PC-9 (cell line): ENCODE measurements at regions not wholly inside any gene's neighbourhood (a gene's known extent, or its start where the extent isn't known, plus 50 kb on each side); places are given as distances from the start of the nearest gene placed in this dataset.
A peak's percentile ranks its signal among the peaks of the same experiment; 100 is the strongest.

Experiments used
- BruUV-seq: library from RNA; stranded (reverse); fragments of 400-500 nt; replicated peaks from 2 replicates; lab custom pipeline; 2021; lab: Mats Ljungman, UMichigan
- CTCF ChIA-PET: fragments of 300-600 bp; sonication (Branson Sonifier 250); formaldehyde crosslinking; loops from one replicate; lab custom pipeline; 2022; ENCODE audit warnings: antibody characterized with exemption; lab: Charles Lee
- POLR2A ChIA-PET: fragments of 300-600 bp; sonication (Branson Sonifier 250); formaldehyde crosslinking; loops from one replicate; lab custom pipeline; 2022; ENCODE audit warnings: antibody characterized with exemption; ENCODE audit not compliant: unreplicated experiment; lab: Charles Lee
- DNase-seq, 2 experiments: peaks; one replicate each; pipeline versions ENCODE4 v3.0.0 to v3.0.0-alpha.2; 2015 to 2022; ENCODE audit warnings: mixed read lengths in 1 of 2
- H2AFZ ChIP-seq: fragments of 200-600 bp; sonication (generic); 2 replicates; pipeline ENCODE4 v1.8.1; 2017; ENCODE audit warnings: antibody characterized with exemption
- H3F3A ChIP-seq: fragments of 200-600 bp; sonication (generic); 2 replicates; pipeline ENCODE4 v1.8.1; 2017; ENCODE audit warnings: antibody characterized with exemption, mild to moderate bottlenecking, low read depth; ENCODE audit not compliant: insufficient read depth
- H3K27ac ChIP-seq: fragments of 200-600 bp; sonication (generic); 2 replicates; pipeline ENCODE4 v1.6.1; 2016; ENCODE audit warnings: mixed run types
- H3K27me3 ChIP-seq: fragments of 200-600 bp; sonication (generic); 2 replicates; pipeline ENCODE4 v1.6.1; 2016; ENCODE audit warnings: low read depth, mixed run types; ENCODE audit not compliant: insufficient read depth
- H3K36me3 ChIP-seq: fragments of 200-600 bp; sonication (generic); 2 replicates; pipeline ENCODE4 v1.6.1; 2016; ENCODE audit warnings: low read depth, mixed run types
- H3K4me1 ChIP-seq: fragments of 200-600 bp; sonication (generic); replicated peaks from 2 replicates; pipeline ENCODE4 v1.6.1; 2016; ENCODE audit warnings: mixed run types; ENCODE audit not compliant: insufficient read depth
- H3K4me2 ChIP-seq: fragments of 200-600 bp; sonication (generic); 2 replicates; pipeline ENCODE4 v1.6.1; 2017; ENCODE audit warnings: mixed run types
- H3K4me3 ChIP-seq: fragments of 200-600 bp; sonication (generic); 2 replicates; pipeline ENCODE4 v1.6.1; 2016; ENCODE audit warnings: mixed run types
- H3K79me2 ChIP-seq: fragments of 200-600 bp; sonication (generic); 2 replicates; pipeline ENCODE4 v1.6.1; 2017; ENCODE audit warnings: low read depth, mixed run types
- H3K9me2 ChIP-seq: fragments of 200-600 bp; sonication (generic); 2 replicates; pipeline ENCODE4 v1.8.1; 2017; ENCODE audit warnings: mild to moderate bottlenecking; ENCODE audit not compliant: insufficient read depth
- H3K9me3 ChIP-seq: fragments of 200-600 bp; sonication (generic); 2 replicates; pipeline ENCODE4 v1.8.1; 2016; ENCODE audit warnings: low read depth; ENCODE audit not compliant: insufficient read depth
- H4K20me1 ChIP-seq: fragments of 200-600 bp; sonication (generic); 2 replicates; pipeline ENCODE4 v1.8.1; 2017; ENCODE audit not compliant: insufficient read depth
- EZH2 ChIP-seq: fragments of 200-600 bp; sonication (generic); IDR thresholded peaks from 2 replicates; pipeline ENCODE4 v1.8.0; 2017; ENCODE audit warnings: antibody characterized with exemption, low read depth
- intact Hi-C: fragments of 100-400 bp; cut with micrococcal nuclease; formaldehyde crosslinking; loops from one replicate; pipeline ENCODE4 v1.10.0; 2022; ENCODE audit not compliant: unreplicated experiment
- TF ChIP-seq, protein P1 (sequence below): fragments of 200-600 bp; sonication (generic); conservative IDR thresholded peaks from 2 replicates; pipeline ENCODE4 v1.6.1; 2017; ENCODE audit warnings: mixed run types, antibody characterized with exemption, mild to moderate bottlenecking, moderate library complexity

GRCh38 chr5:44691802-44692201 lies 116.9 kb upstream of the MRPS30 start:
- intact Hi-C loops: loop anchor here (5.0 kb wide), 2 partner anchors 80 to 185 kb away; no protein-coding TSS in a partner anchor
- Histone ChIP-seq H3K4me1 (peaks cover 35% of the 10 kb centered on the region), H3K4me3 (peak overlapping the region; percentile 19), H2AFZ (peak overlapping the region; percentile 54), H4K20me1 (no peaks in the 10 kb centered on the region), H3K36me3 (no peaks in the 10 kb centered on the region), H3K9me2 (no peaks in the 10 kb centered on the region), H3K4me2 (peak overlapping the region; percentile 60), H3F3A (peaks cover 22% of the 10 kb centered on the region), H3K79me2 (no peaks in the 10 kb centered on the region), H3K27ac (peak overlapping the region; percentile 94), H3K27me3 (no peaks in the 10 kb centered on the region), H3K9me3 (peaks cover 27% of the 10 kb centered on the region)
- no peak for TF ChIP-seq EZH2
- TF ChIP-seq, protein P1, sequence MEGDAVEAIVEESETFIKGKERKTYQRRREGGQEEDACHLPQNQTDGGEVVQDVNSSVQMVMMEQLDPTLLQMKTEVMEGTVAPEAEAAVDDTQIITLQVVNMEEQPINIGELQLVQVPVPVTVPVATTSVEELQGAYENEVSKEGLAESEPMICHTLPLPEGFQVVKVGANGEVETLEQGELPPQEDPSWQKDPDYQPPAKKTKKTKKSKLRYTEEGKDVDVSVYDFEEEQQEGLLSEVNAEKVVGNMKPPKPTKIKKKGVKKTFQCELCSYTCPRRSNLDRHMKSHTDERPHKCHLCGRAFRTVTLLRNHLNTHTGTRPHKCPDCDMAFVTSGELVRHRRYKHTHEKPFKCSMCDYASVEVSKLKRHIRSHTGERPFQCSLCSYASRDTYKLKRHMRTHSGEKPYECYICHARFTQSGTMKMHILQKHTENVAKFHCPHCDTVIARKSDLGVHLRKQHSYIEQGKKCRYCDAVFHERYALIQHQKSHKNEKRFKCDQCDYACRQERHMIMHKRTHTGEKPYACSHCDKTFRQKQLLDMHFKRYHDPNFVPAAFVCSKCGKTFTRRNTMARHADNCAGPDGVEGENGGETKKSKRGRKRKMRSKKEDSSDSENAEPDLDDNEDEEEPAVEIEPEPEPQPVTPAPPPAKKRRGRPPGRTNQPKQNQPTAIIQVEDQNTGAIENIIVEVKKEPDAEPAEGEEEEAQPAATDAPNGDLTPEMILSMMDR: no peak
- BruUV-seq: no TSS peak
- ChIA-PET CTCF (interaction anchor here (0.7 kb wide), 1 partner anchor 129 kb away, joined by 3 read pairs; no protein-coding TSS in a partner anchor), POLR2A (interaction anchor here (0.6 kb wide), 1 partner anchor 11 kb away, joined by 6 read pairs; no protein-coding TSS in a partner anchor)
- DNase-seq: peak in 1 of 2 experiments; percentile 87

DNA sequence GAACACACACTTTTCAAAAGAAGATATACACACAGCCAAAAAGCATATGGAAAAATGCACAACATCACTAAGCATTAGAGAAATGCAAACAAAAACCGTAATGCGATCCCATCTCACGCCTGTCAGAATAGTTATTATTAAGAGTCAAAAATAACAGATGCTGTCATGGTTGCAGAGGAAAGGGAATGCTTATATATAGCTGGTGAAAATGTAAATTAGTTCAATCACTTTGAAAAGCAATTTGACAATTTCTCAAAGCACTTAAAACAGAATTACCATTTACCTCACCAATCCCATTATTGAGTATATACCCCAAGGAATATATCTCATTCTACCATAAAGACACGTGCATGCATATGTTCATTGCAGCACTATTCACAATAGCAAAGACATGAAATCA lies 126.8 kb upstream of the MRPS30 start:
- ChIA-PET CTCF (no interaction called here), POLR2A (no interaction called here)
- BruUV-seq: no TSS peak
- no peak overlapping the region for H3K4me3 ChIP-seq
- intact Hi-C loops: no loop called here
- no peaks in the 10 kb centered on the region for H3K4me1 ChIP-seq
- no peaks in the 10 kb centered on the region for H3F3A ChIP-seq
- no peaks in the 10 kb centered on the region for H3K79me2 ChIP-seq
- no peaks in the 10 kb centered on the region for H4K20me1 ChIP-seq
- TF ChIP-seq, protein P1: no peak
- TF ChIP-seq EZH2: no peak
- H3K27ac ChIP-seq: no peak overlapping the region
- no peaks in the 10 kb centered on the region for H3K9me2 ChIP-seq
- DNase-seq: no peak
- H3K4me2 ChIP-seq: no peak overlapping the region
- no peak overlapping the region for H2AFZ ChIP-seq
- no peaks in the 10 kb centered on the region for H3K27me3 ChIP-seq
- no peaks in the 10 kb centered on the region for H3K36me3 ChIP-seq
- H3K9me3 ChIP-seq: no peaks in the 10 kb centered on the region

DNA sequence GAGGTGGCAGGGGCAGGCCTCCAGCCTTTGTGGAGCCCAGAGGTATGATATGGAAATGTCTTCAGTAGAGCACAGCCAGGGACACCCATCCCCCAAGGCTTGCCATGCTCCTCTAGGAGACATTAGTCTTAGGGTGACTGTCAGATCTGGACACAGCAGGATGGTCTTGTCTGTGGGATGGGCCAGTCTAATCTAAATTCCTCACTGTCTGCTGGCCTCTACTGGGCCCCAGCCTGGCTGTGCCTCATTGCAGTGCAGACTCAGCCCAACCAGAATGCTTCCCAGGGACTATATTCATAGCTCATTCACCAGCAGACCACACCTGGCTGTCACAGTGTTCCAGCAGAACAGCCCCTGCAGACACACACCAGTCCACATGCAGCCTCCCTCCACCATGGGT lies 129.5 kb upstream of the MRPS30 start:
- CTCF ChIA-PET: no interaction called here
- H3K9me2 ChIP-seq: no peaks in the 10 kb centered on the region
- no peaks in the 10 kb centered on the region for H3K27me3 ChIP-seq
- no peak overlapping the region for H3K27ac ChIP-seq
- TF ChIP-seq EZH2: no peak
- TF ChIP-seq, protein P1: no peak
- POLR2A ChIA-PET: no interaction called here
- H4K20me1 ChIP-seq: no peaks in the 10 kb centered on the region
- BruUV-seq: no TSS peak
- no peaks in the 10 kb centered on the region for H3K36me3 ChIP-seq
- intact Hi-C loops: no loop called here
- H2AFZ ChIP-seq: no peak overlapping the region
- no peak for DNase-seq
- H3K79me2 ChIP-seq: no peaks in the 10 kb centered on the region
- no peaks in the 10 kb centered on the region for H3K9me3 ChIP-seq
- no peak overlapping the region for H3K4me2 ChIP-seq
- no peaks in the 10 kb centered on the region for H3K4me1 ChIP-seq
- H3F3A ChIP-seq: no peaks in the 10 kb centered on the region
- H3K4me3 ChIP-seq: no peak overlapping the region
